ENCODE measurements at regions not wholly inside any gene's neighbourhood (a gene's known extent, or its start where the extent isn't known, plus 50 kb on each side); places are given as distances from the start of the nearest gene placed in this dataset.

DNA sequence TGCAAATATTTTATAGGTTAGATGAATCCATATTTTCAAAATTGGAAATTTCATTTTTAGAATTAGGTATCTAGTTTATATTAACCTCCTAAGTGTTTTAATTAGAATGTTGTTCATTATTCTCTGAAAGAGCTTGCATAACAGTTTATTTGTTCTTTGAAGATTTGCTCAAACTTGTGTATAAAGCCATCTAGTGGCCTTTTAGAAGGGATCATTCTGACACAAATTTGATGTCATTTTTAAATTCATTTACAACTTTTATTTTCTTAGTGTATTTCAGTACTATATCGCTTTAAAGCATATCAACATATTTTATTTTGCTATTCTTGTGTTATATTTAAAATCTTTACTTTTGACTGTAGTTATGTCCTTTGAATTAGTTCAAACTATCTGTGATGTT lies 527.0 kb upstream of the NRG3 start:
- H2AK9ac ChIP-seq (replicated peaks; ENCODE audit: low read depth, low read length, poor library complexity), result no peak overlapping the region
- dilution Hi-C loops (cut with HindIII; ENCODE audit: low sequenced_read_pairs, unreplicated experiment), result no loop called here
- no peaks in the 10 kb centered on the region for H3K36me3 ChIP-seq (ENCODE audit: control insufficient read depth, insufficient read depth, low read length)
- no CpG with 5 or more reads among the region's 1 CpG for WGBS, 2 experiments (ENCODE audit: extremely low coverage in 2 of 2, insufficient read length in 1 of 2)
- H3K79me1 ChIP-seq (ENCODE audit: low read depth in 1 of 2, low read length in 2 of 2), result no peaks in the 10 kb centered on the region
- BruUV-seq (replicated peaks), result no TSS peak
- no peak overlapping the region for H3K23ac ChIP-seq (ENCODE audit: low read depth, low read length)
- no peaks in the 10 kb centered on the region for H3K9me1 ChIP-seq (ENCODE audit: insufficient read depth, low read length)
- H3K4ac ChIP-seq (ENCODE audit: low read depth, low read length), result no peak overlapping the region
- no peak overlapping the region for H4K5ac ChIP-seq (ENCODE audit: low read depth, low read length)
- ATAC-seq (ENCODE audit: low read depth) (no peak), DNase-seq (no peak)
- no peak overlapping the region for H2AK5ac ChIP-seq (ENCODE audit: low read depth, low read length)
- H2BK120ac ChIP-seq (ENCODE audit: low read depth, low read length), result no peak overlapping the region
- H4K20me1 ChIP-seq (ENCODE audit: insufficient read depth, low read length), result no peaks in the 10 kb centered on the region
- no peak overlapping the region for H3K9ac ChIP-seq (ENCODE audit: low read depth, low read length)
- no peak overlapping the region for H3K4me3 ChIP-seq (ENCODE audit: insufficient read depth, low read depth, low read length)
- no peak overlapping the region for H2BK20ac ChIP-seq (ENCODE audit: low read depth, low read length)
- no peak overlapping the region for H2AFZ ChIP-seq (replicated peaks; ENCODE audit: low read length, poor library complexity)
- H3K14ac ChIP-seq (replicated peaks; ENCODE audit: low read depth, low read length), result no peak overlapping the region
- no peaks in the 10 kb centered on the region for H3K27me3 ChIP-seq (ENCODE audit: control insufficient read depth, insufficient read depth, low read length)
- H4K91ac ChIP-seq (ENCODE audit: insufficient read depth, low read depth, low read length), result no peak overlapping the region
- no peak overlapping the region for H3K27ac ChIP-seq (ENCODE audit: insufficient read depth, low read length)
- no peak overlapping the region for H3K18ac ChIP-seq (ENCODE audit: low read depth, low read length)
- H4K8ac ChIP-seq (ENCODE audit: low read depth in 2 of 2, low read length in 2 of 2), result no peak overlapping the region
- no peak overlapping the region for H3K4me2 ChIP-seq (ENCODE audit: low read depth, low read length)
- H2BK5ac ChIP-seq (ENCODE audit: low read depth, low read length, poor library complexity, severe bottlenecking), result no peak overlapping the region
- H2BK15ac ChIP-seq (ENCODE audit: low read depth, low read length), result no peak overlapping the region
- ChIA-PET POLR2A (ENCODE audit: unreplicated experiment) (no interaction called here), CTCF (no interaction called here)
- TF ChIP-seq MXI1 (IDR thresholded peaks at IDR 0.05; ENCODE audit: borderline replicate concordance, low read depth, low read length) (no peak), MAFK (IDR thresholded peaks at IDR 0.05; ENCODE audit: low read depth, low read length) (no peak), BHLHE40 (IDR thresholded peaks at IDR 0.05; ENCODE audit: low read depth, low read length) (no peak), SMC3 (IDR thresholded peaks at IDR 0.05; ENCODE audit: low read depth, low read length) (no peak), RFX5 (IDR thresholded peaks at IDR 0.05; ENCODE audit: low read depth, low read length) (no peak), MAZ (IDR thresholded peaks at IDR 0.05; ENCODE audit: borderline replicate concordance, low read depth, low read length) (no peak), FOS (IDR thresholded peaks at IDR 0.05; ENCODE audit: low read depth, low read length) (no peak)
- TF ChIP-seq, protein P1, sequence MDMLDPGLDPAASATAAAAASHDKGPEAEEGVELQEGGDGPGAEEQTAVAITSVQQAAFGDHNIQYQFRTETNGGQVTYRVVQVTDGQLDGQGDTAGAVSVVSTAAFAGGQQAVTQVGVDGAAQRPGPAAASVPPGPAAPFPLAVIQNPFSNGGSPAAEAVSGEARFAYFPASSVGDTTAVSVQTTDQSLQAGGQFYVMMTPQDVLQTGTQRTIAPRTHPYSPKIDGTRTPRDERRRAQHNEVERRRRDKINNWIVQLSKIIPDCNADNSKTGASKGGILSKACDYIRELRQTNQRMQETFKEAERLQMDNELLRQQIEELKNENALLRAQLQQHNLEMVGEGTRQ (IDR thresholded peaks at IDR 0.05; ENCODE audit: low read depth, low read length), result no peak
- TF ChIP-seq, protein P2, sequence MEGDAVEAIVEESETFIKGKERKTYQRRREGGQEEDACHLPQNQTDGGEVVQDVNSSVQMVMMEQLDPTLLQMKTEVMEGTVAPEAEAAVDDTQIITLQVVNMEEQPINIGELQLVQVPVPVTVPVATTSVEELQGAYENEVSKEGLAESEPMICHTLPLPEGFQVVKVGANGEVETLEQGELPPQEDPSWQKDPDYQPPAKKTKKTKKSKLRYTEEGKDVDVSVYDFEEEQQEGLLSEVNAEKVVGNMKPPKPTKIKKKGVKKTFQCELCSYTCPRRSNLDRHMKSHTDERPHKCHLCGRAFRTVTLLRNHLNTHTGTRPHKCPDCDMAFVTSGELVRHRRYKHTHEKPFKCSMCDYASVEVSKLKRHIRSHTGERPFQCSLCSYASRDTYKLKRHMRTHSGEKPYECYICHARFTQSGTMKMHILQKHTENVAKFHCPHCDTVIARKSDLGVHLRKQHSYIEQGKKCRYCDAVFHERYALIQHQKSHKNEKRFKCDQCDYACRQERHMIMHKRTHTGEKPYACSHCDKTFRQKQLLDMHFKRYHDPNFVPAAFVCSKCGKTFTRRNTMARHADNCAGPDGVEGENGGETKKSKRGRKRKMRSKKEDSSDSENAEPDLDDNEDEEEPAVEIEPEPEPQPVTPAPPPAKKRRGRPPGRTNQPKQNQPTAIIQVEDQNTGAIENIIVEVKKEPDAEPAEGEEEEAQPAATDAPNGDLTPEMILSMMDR (conservative IDR thresholded peaks at IDR 0.05; ENCODE audit: low read depth, low read length), result no peak
- intact Hi-C loops (cut with micrococcal nuclease), result no loop called here
- no peaks in the 10 kb centered on the region for H3K9me3 ChIP-seq (ENCODE audit: control insufficient read depth, insufficient read depth, low read length)
- in situ Hi-C loops (cut with MboI; ENCODE audit: low sequenced_read_pairs), result no loop called here
- H3K4me1 ChIP-seq (ENCODE audit: control insufficient read depth, insufficient read depth, low read length), result no peaks in the 10 kb centered on the region
- no peak overlapping the region for H3K56ac ChIP-seq (ENCODE audit: extremely low read depth, insufficient read depth, low read length)

Data from IMR-90 (cell line).